ENCODE measurements at regions not wholly inside any gene's neighbourhood (a gene's known extent, or its start where the extent isn't known, plus 50 kb on each side); places are given as distances from the start of the nearest gene placed in this dataset.

GRCh38 chr11:45538939-45539338 lies 126.5 kb downstream of the CHST1 start:
- in situ Hi-C loops (cut with MboI; ENCODE audit: low sequenced_read_pairs, unreplicated experiment) = no loop called here
- DNase-seq (ENCODE audit: low spot score) = no peak
- no peak for TF ChIP-seq CTCF (IDR thresholded peaks at IDR 0.05; ENCODE audit: borderline replicate concordance, control extremely low read depth, extremely low read depth, insufficient read depth, missing control alignments)

GRCh38 chr11:45538363-45538762 lies 127.1 kb downstream of the CHST1 start:
- in situ Hi-C loops (cut with MboI; ENCODE audit: low sequenced_read_pairs, unreplicated experiment) = no loop called here
- DNase-seq (ENCODE audit: low spot score) = no peak
- TF ChIP-seq CTCF (IDR thresholded peaks at IDR 0.05; ENCODE audit: borderline replicate concordance, control extremely low read depth, extremely low read depth, insufficient read depth, missing control alignments) = no peak

- TF ChIP-seq CTCF (IDR thresholded peaks at IDR 0.05; ENCODE audit: borderline replicate concordance, control extremely low read depth, extremely low read depth, insufficient read depth, missing control alignments) = no peak
- in situ Hi-C loops (cut with MboI; ENCODE audit: low sequenced_read_pairs, unreplicated experiment) = no loop called here
- no peak for DNase-seq (ENCODE audit: low spot score)
Measured at GRCh38 chr11:45537614-45538013, 127.8 kb downstream of the CHST1 start.

GRCh38 chr11:45535033-45535432 lies 130.4 kb downstream of the CHST1 start:
- no peak for DNase-seq (ENCODE audit: low spot score)
- in situ Hi-C loops (cut with MboI; ENCODE audit: low sequenced_read_pairs, unreplicated experiment) = no loop called here
- no peak for TF ChIP-seq CTCF (IDR thresholded peaks at IDR 0.05; ENCODE audit: borderline replicate concordance, control extremely low read depth, extremely low read depth, insufficient read depth, missing control alignments)

- no peak for TF ChIP-seq CTCF (IDR thresholded peaks at IDR 0.05; ENCODE audit: borderline replicate concordance, control extremely low read depth, extremely low read depth, insufficient read depth, missing control alignments)
- no peak for DNase-seq (ENCODE audit: low spot score)
- in situ Hi-C loops (cut with MboI; ENCODE audit: low sequenced_read_pairs, unreplicated experiment) = no loop called here
Measured at GRCh38 chr11:45534132-45534531, 131.3 kb downstream of the CHST1 start.

- in situ Hi-C loops (cut with MboI; ENCODE audit: low sequenced_read_pairs, unreplicated experiment) = no loop called here
- no peak for TF ChIP-seq CTCF (IDR thresholded peaks at IDR 0.05; ENCODE audit: borderline replicate concordance, control extremely low read depth, extremely low read depth, insufficient read depth, missing control alignments)
- DNase-seq (ENCODE audit: low spot score) = no peak
Measured at GRCh38 chr11:45532546-45532945, 132.9 kb downstream of the CHST1 start.

- no peak for TF ChIP-seq CTCF (IDR thresholded peaks at IDR 0.05; ENCODE audit: borderline replicate concordance, control extremely low read depth, extremely low read depth, insufficient read depth, missing control alignments)
- no peak for DNase-seq (ENCODE audit: low spot score)
- in situ Hi-C loops (cut with MboI; ENCODE audit: low sequenced_read_pairs, unreplicated experiment) = no loop called here
Measured at GRCh38 chr11:45530776-45531175, 134.6 kb downstream of the CHST1 start.

Data from GM13976 (cell line).